CD14-positive monocyte (primary cell): ENCODE measurements at regions not wholly inside any gene's neighbourhood (a gene's known extent, or its start where the extent isn't known, plus 50 kb on each side); places are given as distances from the start of the nearest gene placed in this dataset.

Source experiments
- DNase-seq, 3 donors: peaks; one replicate each; pipeline ENCODE4 v3.0.0-alpha.2; 2011 to 2022
- H2AFZ ChIP-seq: 2 replicates; pipeline ENCODE4 v1.6.0; 2012; ENCODE audit warnings: mild to moderate bottlenecking, low read depth, low read length, inconsistent platforms; ENCODE audit not compliant: insufficient read depth, poor library complexity, severe bottlenecking
- H3K27ac ChIP-seq, 2 donors: 1 replicate in 1 of 2; 2 replicates in 1 of 2; pipeline ENCODE4 v1.5.1; 2012 to 2013; ENCODE audit warnings: low read length in 2 of 2, control low read depth in 1 of 2, inconsistent platforms in 1 of 2, low read depth in 1 of 2, mild to moderate bottlenecking in 1 of 2
- H3K27me3 ChIP-seq, 2 donors: one replicate each; pipeline versions ENCODE4 v1.6.0 to v1.6.1; 2011 to 2013; ENCODE audit warnings: low read length in 2 of 2; ENCODE audit not compliant: control insufficient read depth in 2 of 2, insufficient read depth in 2 of 2
- H3K36me3 ChIP-seq, 2 donors: replicated peaks in 1 of 2; 1 replicate in 1 of 2; 2 replicates in 1 of 2; pipeline versions ENCODE4 v1.5.1 to v1.6.1; 2012 to 2013; ENCODE audit warnings: low read length in 2 of 2, control low read depth in 1 of 2, inconsistent platforms in 1 of 2, mild to moderate bottlenecking in 1 of 2; ENCODE audit not compliant: insufficient read depth in 2 of 2, control insufficient read depth in 1 of 2
- H3K4me1 ChIP-seq, 2 donors: 1 replicate in 1 of 2; 2 replicates in 1 of 2; pipeline versions ENCODE4 v1.5.1 to v1.6.1; 2012 to 2013; ENCODE audit warnings: low read length in 2 of 2, control low read depth in 1 of 2, inconsistent platforms in 1 of 2, mild to moderate bottlenecking in 1 of 2, moderate library complexity in 1 of 2; ENCODE audit not compliant: insufficient read depth in 2 of 2, control insufficient read depth in 1 of 2
- H3K4me2 ChIP-seq: replicated peaks from 2 replicates; pipeline ENCODE3; 2012; ENCODE audit warnings: low read length, moderate library complexity, mild to moderate bottlenecking; ENCODE audit not compliant: poor library complexity, severe bottlenecking; ENCODE audit errors: extremely low read depth
- H3K4me3 ChIP-seq, 3 experiments: fragments of 200-600 bp in 1 of 3; sonication (generic) in 1 of 3; replicated peaks in 1 of 3; 1 replicate in 2 of 3; 2 replicates in 1 of 3; pipeline ENCODE4 v1.5.1; 2011 to 2013; ENCODE audit warnings: low read length in 3 of 3, mild to moderate bottlenecking in 3 of 3, control low read depth in 2 of 3, low read depth in 2 of 3, inconsistent platforms in 1 of 3, moderate library complexity in 1 of 3
- H3K79me2 ChIP-seq: 2 replicates; pipeline ENCODE4 v1.6.0; 2012; ENCODE audit warnings: mild to moderate bottlenecking, control low read depth, inconsistent platforms, low read length, moderate library complexity; ENCODE audit not compliant: insufficient read depth
- H3K9ac ChIP-seq: 2 replicates; pipeline ENCODE4 v1.6.0; 2017; ENCODE audit warnings: low read length, mild to moderate bottlenecking; ENCODE audit not compliant: insufficient read depth, poor library complexity, severe bottlenecking
- H3K9me3 ChIP-seq, 2 donors: replicated peaks in 1 of 2; 1 replicate in 1 of 2; 2 replicates in 1 of 2; pipeline versions ENCODE4 v1.5.1 to v1.6.1; 2012 to 2013; ENCODE audit warnings: low read length in 2 of 2, control low read depth in 1 of 2; ENCODE audit not compliant: control insufficient read depth in 1 of 2, insufficient read depth in 1 of 2
- H4K20me1 ChIP-seq: 2 replicates; pipeline ENCODE4 v1.6.0; 2012; ENCODE audit warnings: mild to moderate bottlenecking, low read length, control low read depth, moderate library complexity; ENCODE audit not compliant: insufficient read depth
- H3K27ac Mint-ChIP-seq, 7 donors: one replicate each; pipeline ENCODE4 v1.8.0; 2020; ENCODE audit warnings: mild to moderate bottlenecking in 7 of 7, mixed read lengths in 7 of 7, moderate library complexity in 6 of 7, inconsistent platforms in 2 of 7
- H3K27me3 Mint-ChIP-seq, 3 donors: one replicate each; pipeline ENCODE4 v1.8.0; 2021 to 2022; ENCODE audit warnings: low read depth in 3 of 3, mild to moderate bottlenecking in 3 of 3, mixed read lengths in 3 of 3, moderate library complexity in 3 of 3, inconsistent platforms in 1 of 3
- H3K36me3 Mint-ChIP-seq, 2 donors: one replicate each; pipeline ENCODE4 v1.8.0; 2020; ENCODE audit warnings: mixed read lengths in 2 of 2, inconsistent platforms in 1 of 2, mild to moderate bottlenecking in 1 of 2
- H3K4me1 Mint-ChIP-seq: one replicate; pipeline ENCODE4 v1.8.0; 2020; ENCODE audit warnings: mild to moderate bottlenecking, mixed read lengths
- H3K4me3 Mint-ChIP-seq, 2 donors: one replicate each; pipeline ENCODE4 v1.8.0; 2020; ENCODE audit warnings: mild to moderate bottlenecking in 2 of 2, mixed read lengths in 2 of 2, moderate library complexity in 1 of 2
- H3K9me3 Mint-ChIP-seq, 7 donors: one replicate each; pipeline ENCODE4 v1.8.0; 2020 to 2022; ENCODE audit warnings: mixed read lengths in 7 of 7, mild to moderate bottlenecking in 6 of 7, moderate library complexity in 6 of 7, inconsistent platforms in 2 of 7
- WGBS: methylation state at CpG from one replicate; pipeline ENCODE4 v1.1.5; 2013; ENCODE audit warnings: missing lambda C conversion rate; ENCODE audit not compliant: insufficient coverage; 5-methylcytosine and 5-hydroxymethylcytosine counted together
- intact Hi-C, 2 donors: fragments of 100-400 bp; cut with micrococcal nuclease; formaldehyde crosslinking; loops; one replicate each; pipeline versions ENCODE4 v1.15.0 to v1.15.1; 2023
- TF ChIP-seq, protein P1 (sequence below): fragments of 200-600 bp; IDR thresholded peaks from one replicate; pipeline ENCODE4 v1.8.0; 2022; ENCODE audit warnings: antibody characterized with exemption, mild to moderate bottlenecking

DNA sequence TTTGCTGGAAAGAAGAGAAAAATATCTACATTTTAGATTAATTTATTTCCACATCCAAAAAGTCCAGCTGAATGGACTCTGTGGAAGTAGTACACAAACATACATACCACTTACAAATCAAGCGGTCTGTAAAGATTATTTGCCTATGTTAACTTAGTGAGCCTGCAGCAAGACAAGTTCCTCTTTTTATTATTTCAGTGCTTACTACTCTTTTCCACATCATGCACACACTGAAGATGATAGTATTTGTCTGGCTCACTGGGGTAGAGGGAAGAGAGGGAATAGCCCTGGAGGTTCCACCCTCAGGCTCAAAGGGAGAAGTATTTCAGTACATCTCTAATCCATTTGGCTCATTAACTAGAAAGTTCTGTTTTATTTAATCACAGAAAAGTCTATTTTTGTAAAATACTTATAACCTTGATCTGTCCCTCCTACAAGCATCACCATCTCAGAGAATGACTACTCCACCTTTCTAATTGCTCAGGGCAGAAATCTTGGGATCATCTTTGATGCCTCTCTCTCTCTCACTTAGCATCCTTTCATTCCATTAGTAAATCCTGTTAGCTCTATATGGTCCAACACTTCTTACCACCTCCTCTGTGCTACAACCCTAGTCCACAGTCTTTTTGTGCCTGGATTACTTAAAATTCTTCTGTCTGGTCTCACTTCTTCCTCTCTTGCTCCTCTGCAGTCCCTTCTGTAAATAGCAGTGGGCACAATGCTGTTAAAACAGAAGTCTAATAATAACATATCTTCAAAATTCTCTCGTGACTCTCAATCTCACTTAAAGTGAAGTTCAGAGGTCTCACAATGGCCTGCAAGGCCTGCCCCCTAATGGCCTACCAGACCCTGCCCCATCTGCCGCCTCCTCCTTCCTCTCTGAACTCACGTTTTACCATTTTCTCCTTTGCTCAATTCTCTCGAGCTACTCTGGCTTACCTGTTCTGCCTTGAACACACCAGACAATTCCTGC, 64.3 kb upstream of the CCDC6 start:
- H3K9me3 ChIP-seq = no peaks in the 10 kb centered on the region
- no peak overlapping the region for H3K4me2 ChIP-seq
- no peaks in the 10 kb centered on the region for H3K36me3 ChIP-seq
- H3K36me3 Mint-ChIP-seq = no peaks in the 10 kb centered on the region
- intact Hi-C loops = no loop called here
- H3K9me3 Mint-ChIP-seq = peaks cover 0 to 8% (median 3%) of the 10 kb centered on the region in 7 donors
- no peaks in the 10 kb centered on the region for H3K79me2 ChIP-seq
- no peak overlapping the region for H3K27ac ChIP-seq
- peaks cover 0 to 2% (median 0%) of the 10 kb centered on the region in 3 donors for H3K27me3 Mint-ChIP-seq
- no peak overlapping the region for H3K27ac Mint-ChIP-seq
- WGBS = 80% methylated on average over 4 of the region's 5 CpGs
- DNase-seq = peak in 1 of 3 donors; percentile 18
- H3K4me3 Mint-ChIP-seq = no peak overlapping the region
- TF ChIP-seq, protein P1, sequence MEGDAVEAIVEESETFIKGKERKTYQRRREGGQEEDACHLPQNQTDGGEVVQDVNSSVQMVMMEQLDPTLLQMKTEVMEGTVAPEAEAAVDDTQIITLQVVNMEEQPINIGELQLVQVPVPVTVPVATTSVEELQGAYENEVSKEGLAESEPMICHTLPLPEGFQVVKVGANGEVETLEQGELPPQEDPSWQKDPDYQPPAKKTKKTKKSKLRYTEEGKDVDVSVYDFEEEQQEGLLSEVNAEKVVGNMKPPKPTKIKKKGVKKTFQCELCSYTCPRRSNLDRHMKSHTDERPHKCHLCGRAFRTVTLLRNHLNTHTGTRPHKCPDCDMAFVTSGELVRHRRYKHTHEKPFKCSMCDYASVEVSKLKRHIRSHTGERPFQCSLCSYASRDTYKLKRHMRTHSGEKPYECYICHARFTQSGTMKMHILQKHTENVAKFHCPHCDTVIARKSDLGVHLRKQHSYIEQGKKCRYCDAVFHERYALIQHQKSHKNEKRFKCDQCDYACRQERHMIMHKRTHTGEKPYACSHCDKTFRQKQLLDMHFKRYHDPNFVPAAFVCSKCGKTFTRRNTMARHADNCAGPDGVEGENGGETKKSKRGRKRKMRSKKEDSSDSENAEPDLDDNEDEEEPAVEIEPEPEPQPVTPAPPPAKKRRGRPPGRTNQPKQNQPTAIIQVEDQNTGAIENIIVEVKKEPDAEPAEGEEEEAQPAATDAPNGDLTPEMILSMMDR = no peak
- no peaks in the 10 kb centered on the region for H3K4me1 ChIP-seq
- H3K4me1 Mint-ChIP-seq = no peaks in the 10 kb centered on the region
- H3K9ac ChIP-seq = no peak overlapping the region
- H4K20me1 ChIP-seq = no peaks in the 10 kb centered on the region
- no peak overlapping the region for H3K4me3 ChIP-seq
- H2AFZ ChIP-seq = no peak overlapping the region
- no peaks in the 10 kb centered on the region for H3K27me3 ChIP-seq

- Histone ChIP-seq H3K27me3 (no peaks in the 10 kb centered on the region), H3K79me2 (no peaks in the 10 kb centered on the region), H3K4me1 (no peaks in the 10 kb centered on the region), H3K36me3 (no peaks in the 10 kb centered on the region), H3K9me3 (no peaks in the 10 kb centered on the region), H3K9ac (no peak overlapping the region), H4K20me1 (no peaks in the 10 kb centered on the region), H3K4me3 (no peak overlapping the region), H2AFZ (no peak overlapping the region), H3K4me2 (no peak overlapping the region), H3K27ac (no peak overlapping the region)
- Mint-ChIP-seq H3K4me1 (no peaks in the 10 kb centered on the region), H3K36me3 (no peaks in the 10 kb centered on the region), H3K9me3 (no peaks in the 10 kb centered on the region), H3K27me3 (no peaks in the 10 kb centered on the region), H3K4me3 (no peak overlapping the region), H3K27ac (peak overlapping the region in 2 of 7 donors; percentile 19 to 37)
- TF ChIP-seq, protein P1 = no peak
- intact Hi-C loops = no loop called here
- WGBS = no CpG with 5 or more reads among the region's 2 CpGs
- no peak for DNase-seq
These were observed 62.3 kb upstream of the CCDC6 start for GRCh38 chr10:59968705-59969104.
